Myocyte (in vitro differentiated cells): ENCODE measurements at regions not wholly inside any gene's neighbourhood (a gene's known extent, or its start where the extent isn't known, plus 50 kb on each side); places are given as distances from the start of the nearest gene placed in this dataset.
"Not testable (repeated sequence)": the region's sequence is repeated elsewhere in the genome, so short reads cannot be mapped to it uniquely, and the experiment has no call there.

Source experiments
- DNase-seq: peaks from one replicate; pipeline ENCODE4 v3.0.0-alpha.2; 2012; ENCODE audit warnings: low read depth

DNA sequence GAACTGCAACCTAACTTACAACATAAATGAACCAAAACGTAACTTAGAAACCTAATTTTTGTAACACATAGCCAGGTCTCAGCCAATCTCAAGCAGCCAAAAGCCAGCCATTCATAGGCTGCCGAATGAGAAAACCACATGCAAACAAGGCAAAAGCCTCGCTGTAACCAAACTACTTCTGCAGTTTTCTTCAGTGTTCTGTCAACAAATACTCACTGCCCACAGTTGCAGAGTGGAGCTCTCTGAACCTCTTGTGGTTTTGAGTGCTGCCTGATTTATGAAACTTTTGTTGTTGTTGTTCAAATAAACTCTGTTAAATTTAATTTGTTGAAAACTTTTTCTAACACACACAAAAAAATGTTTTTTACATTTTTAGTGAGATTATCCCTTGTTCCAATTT is 251.2 kb downstream of the PAPSS1 start:
- peak; percentile 22 for DNase-seq

DNA sequence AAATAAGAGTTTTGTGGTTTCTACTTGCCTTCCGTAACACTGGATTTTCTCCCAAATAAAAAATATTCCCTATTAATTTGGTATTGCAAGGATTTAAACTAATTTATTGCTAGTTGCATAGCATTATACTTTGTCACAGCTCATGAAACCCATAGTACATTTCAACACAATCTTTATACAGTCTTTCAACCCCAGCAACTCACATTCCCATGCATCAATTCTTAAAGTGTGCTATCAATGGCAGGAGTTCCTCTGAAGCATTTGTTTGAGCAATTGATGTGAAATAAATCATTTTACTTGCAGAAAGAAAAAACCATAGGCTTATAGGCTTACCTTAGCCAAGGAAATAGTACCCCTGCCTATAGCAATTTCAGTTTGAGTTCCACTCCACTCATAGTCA is 251.9 kb downstream of the PAPSS1 start:
- no peak for DNase-seq

- peak; percentile 35 for DNase-seq
Observed at GRCh38 chr4:107467461-107467860, 252.6 kb downstream of the PAPSS1 start.

DNA sequence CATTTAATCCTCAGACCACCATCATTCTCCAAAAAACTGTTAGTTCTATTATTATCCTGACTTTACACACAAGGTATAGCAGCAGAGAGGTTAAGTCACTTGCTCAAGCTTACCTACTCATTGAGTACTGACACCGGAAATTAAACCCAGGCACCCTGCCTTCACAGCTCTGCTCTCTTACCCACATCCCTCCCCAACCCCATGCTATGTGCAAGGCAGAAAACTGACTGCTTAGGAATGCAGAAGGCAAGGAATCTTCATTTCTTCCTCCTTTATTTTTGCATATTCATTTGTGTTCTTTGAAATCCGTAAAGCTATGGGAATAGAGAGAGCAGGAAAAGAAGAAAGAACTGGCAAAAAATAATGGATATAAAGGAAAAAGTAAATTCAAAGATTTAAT is 261.8 kb downstream of the PAPSS1 start:
- DNase-seq: no peak

DNA sequence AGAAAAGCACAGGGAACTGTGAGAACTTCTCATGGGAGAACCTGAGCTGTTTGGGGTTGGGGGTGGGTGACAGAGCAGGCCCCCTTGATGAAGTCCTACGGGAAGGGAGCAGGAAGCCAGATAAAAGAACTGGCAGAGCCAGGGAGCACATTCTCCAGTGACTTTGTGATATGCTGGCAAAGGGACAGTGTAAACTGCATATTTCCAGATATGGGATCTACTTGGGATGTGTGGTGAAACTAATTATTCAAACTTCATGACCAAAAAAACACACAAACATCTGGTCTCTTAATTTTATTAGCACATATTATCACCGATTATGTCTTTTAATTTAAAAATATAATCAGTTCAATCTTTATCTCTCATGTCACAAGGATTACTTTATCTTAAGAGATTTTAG is 266.0 kb downstream of the PAPSS1 start:
- DNase-seq: no peak

- no peak for DNase-seq
Observed at GRCh38 chr4:107452717-107453630, 267.1 kb downstream of the PAPSS1 start.

DNA sequence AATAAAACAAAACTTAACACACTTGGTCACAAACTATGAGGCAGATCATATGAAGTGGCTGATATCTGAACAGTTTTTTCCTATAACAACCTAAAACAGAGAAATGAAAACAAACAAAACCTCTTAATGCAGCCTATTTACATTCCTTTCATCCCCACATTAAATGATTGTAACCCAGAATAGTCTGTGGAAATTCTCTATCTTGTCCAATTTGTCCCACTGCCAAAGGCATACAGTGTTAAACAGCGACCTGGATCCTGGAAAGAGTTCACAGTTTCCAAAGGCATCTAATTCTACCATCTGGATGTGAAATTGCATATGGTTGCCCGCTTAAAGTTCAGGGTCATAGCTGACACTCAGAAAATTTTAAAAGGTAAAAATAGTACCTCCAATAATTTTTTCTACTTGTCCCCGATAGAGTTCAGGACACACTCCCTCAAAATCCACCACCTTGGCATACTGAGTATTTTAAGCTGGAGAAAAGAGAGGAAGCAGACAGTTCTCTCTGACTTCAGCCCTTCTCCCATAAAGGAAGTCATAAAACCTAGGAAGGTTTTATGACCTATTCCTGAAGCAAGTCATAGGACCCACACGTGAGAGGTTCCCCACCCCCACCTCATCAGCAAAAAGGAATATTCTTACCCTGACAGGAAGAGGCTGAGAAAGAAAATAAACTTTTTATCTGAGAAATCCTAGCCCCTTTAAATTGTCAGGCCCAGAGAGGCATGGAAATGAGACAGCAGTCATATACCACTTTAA is 270.2 kb downstream of the PAPSS1 start:
- DNase-seq: no peak

- no peak for DNase-seq
Observed at GRCh38 chr4:107442538-107443111, 277.4 kb downstream of the PAPSS1 start.

DNA sequence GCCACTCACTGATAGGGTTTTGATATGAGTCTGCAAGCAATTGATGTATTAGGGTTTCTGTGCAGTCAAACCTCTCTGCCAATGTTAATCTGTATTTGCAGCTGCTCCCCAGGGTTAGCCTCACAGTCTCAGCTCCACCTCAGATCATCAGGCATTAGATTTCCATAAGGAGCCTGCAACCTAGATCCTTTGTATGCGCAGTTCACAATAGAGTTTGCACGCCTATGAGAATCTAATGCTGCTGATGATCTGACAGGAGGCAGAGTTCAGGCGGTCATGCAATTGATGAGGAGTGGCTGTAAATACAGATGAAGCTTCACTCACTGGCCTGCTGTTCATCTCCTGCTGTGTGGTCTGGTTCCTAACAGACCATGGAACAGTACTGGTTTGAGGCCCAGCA is 280.6 kb downstream of the PAPSS1 start:
- DNase-seq: no peak

DNA sequence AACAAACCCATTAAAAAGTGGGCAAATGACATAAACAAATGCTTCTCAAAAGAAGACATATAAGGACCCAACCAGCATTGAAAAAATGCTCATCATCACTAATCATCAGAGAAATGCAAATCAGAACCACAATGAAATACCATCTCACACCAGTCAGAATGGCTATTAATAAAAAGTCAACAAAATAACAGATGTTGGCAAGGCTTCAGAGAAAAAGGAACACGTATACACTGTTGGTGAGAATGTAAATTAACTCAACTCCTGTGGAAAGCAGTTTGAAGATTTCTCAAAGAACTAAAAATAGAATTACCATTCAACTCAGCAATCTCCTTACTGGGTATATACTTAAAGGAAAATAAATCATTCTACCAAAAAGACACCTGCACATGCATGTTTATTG is 283.6 kb downstream of the PAPSS1 start:
- DNase-seq: not testable (repeated sequence)

- DNase-seq: no peak
Observed at GRCh38 chr4:107432451-107432850, 287.6 kb downstream of the PAPSS1 start.

DNA sequence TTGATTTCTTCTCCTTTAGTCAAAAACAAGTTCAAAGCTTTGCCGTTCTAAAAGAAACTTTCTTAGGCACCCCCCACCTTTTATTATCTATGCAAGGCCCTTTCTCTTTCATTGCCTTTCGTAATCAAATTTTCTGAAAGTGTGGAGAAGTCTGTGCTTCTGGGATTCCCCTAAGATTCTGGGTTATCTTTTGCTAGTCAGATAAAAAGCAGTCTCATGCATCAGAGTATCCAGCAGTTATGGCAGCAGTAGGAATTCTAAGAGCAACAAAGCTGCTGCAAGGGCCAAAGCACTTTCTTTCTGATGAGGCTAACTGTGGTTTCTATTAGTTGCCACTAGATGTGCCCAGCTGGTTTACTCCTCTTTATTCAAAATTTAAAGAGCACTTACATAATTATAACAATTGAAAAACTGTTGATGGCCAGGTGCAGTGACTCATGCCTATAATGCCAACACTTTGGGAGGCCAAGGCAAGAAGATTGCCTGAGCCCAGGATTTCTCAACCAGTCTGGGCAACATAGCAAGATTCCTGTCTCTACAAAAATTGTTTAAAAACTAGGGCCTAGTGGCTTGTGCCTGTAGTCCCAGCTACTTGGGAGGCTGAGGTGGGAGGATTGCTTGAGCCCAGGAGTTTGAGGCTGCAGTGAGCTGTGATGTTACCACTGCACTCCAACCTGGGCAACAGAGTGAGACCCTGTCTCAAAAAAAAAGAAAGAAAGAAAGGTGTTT is 296.2 kb downstream of the PAPSS1 start:
- DNase-seq: no peak

- not testable (repeated sequence) for DNase-seq
Observed at GRCh38 chr4:107419536-107419935, 300.5 kb downstream of the PAPSS1 start.

- no peak for DNase-seq
Observed at GRCh38 chr4:107419052-107419451, 301.0 kb downstream of the PAPSS1 start.

DNA sequence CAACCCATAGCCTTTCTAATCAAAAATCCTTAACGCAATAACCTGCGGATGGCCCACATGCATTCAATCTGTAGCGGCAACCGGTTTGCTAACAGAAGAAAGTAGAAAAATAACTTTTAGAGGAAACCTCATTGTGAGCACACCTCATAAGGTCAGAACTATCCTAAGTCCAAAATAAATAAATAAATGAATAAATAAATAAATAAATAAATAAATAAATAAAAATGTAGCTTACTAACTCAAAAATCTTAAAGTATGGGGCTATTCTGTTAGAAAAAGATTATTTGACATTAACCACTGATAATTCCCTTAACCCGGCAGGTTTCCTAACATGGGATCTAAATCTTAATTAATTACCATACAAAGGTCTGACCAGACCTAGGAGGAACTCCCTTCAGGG is 304.5 kb downstream of the PAPSS1 start:
- DNase-seq: not testable (repeated sequence)

DNA sequence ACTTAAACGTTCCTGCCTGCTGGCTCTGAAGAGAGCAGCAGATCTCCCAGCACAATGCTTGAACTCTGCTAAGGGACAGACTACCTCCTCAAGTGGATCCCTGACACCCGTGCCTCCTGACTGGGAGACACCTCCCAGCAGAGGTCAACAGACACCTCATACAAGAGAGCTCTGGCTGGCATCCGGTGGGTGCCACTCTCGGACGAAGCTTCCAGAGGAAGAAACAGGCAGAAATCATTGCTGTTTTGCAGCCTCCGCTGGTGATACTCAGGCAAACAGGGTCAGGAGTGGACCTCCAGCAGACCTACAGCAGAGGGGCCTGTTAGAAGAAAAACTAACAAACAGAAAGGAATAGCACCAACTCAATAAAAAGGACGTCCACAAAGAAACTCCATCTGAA is 310.2 kb downstream of the PAPSS1 start:
- not testable (repeated sequence) for DNase-seq

DNA sequence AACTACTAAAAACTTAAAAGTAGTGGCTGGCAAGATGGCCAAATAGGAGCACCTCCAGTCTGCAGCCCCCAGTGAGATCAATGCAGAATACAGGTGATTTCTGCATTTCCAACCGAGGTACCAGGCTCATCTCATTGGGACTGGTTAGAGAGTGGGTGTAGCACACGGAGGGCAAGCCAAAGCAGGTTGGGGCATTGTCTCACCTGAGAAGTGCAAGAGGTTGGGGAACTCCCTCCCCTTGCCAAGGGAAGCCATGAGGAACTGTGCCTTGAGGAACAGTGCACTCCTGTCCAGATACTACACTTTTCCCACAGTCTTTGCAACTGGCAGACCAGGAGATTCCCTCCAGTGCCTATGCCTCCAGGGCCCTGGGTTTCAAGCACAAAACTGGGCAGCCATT is 311.1 kb downstream of the PAPSS1 start:
- no peak for DNase-seq

DNA sequence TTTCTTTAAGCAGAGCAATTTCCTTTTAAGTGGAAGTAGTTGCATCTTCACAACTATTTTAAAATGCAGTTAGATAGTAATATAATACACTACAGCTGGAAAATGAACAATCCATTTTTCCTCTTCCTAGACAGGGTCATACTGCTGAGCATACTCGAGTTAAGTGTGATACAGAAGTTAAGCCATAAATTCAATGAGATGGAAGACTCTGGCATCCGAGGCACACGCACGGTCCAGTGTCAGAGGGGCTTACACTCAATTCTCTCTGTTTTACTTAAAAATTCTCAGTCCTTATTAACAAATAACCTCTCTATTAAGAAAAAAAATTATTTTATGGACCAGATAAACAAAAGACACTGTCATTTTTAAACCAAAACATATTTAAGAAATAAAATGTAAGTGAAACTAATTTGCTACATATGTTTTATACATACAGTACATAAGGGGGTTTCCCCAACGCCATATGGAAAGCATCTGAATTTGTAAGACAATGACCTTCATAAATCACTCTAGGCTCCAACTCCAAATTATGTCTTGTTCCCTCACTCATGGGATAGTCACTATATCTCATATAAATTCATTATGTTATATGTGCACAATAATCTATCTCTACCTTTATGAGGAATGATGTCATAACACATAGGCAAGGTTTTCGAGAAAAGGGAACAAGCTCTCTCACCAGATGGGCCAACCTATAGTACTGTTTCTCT is 315.3 kb downstream of the PAPSS1 start:
- DNase-seq: no peak

GRCh38 chr4:107402291-107402690 is 317.7 kb downstream of the PAPSS1 start:
- DNase-seq: no peak

GRCh38 chr4:107392951-107393350 is 327.1 kb downstream of the PAPSS1 start:
- DNase-seq: peak; percentile 12

- DNase-seq: no peak
Observed at GRCh38 chr4:107392380-107392779, 327.7 kb downstream of the PAPSS1 start.
